ENCODE measurements at regions not wholly inside any gene's neighbourhood (a gene's known extent, or its start where the extent isn't known, plus 50 kb on each side); places are given as distances from the start of the nearest gene placed in this dataset.

GRCh38 chr7:88449410-88449809, 142.7 kb upstream of the STEAP4 start:
- ATAC-seq: no peak
- Mint-ChIP-seq H3K4me3 (no peak overlapping the region), H3K9me3 (peaks cover 0 to 6% of the 10 kb centered on the region in 2 donors), H3K27ac (no peak overlapping the region), H3K27me3 (peaks cover 6% of the 10 kb centered on the region), H3K4me1 (no peaks in the 10 kb centered on the region)
- no peak for DNase-seq

- no peak for DNase-seq
These were observed 135.7 kb upstream of the STEAP4 start for GRCh38 chr7:88442413-88442812.

GRCh38 chr7:88437132-88437531, 130.4 kb upstream of the STEAP4 start:
- ATAC-seq (peak; percentile 83), DNase-seq (no peak)
- Mint-ChIP-seq H3K27me3 (no peaks in the 10 kb centered on the region), H3K4me3 (no peak overlapping the region), H3K9me3 (no peaks in the 10 kb centered on the region), H3K4me1 (no peaks in the 10 kb centered on the region), H3K27ac (no peak overlapping the region)

More at GRCh38 chr7:88442413-88442812, 135.7 kb upstream of the STEAP4 start:
- Mint-ChIP-seq H3K27ac (no peak overlapping the region), H3K9me3 (no peaks in the 10 kb centered on the region), H3K4me3 (no peak overlapping the region), H3K27me3 (no peaks in the 10 kb centered on the region), H3K4me1 (no peaks in the 10 kb centered on the region)
- ATAC-seq: no peak

- H3K4me3 Mint-ChIP-seq: no peak overlapping the region
- no peaks in the 10 kb centered on the region for H3K27me3 Mint-ChIP-seq
- H3K9me3 Mint-ChIP-seq: no peaks in the 10 kb centered on the region
- H3K27ac Mint-ChIP-seq: no peak overlapping the region
- no peak for DNase-seq
- ATAC-seq: no peak
- H3K4me1 Mint-ChIP-seq: no peaks in the 10 kb centered on the region
These were observed 125.6 kb upstream of the STEAP4 start for GRCh38 chr7:88432301-88432700.

DNA sequence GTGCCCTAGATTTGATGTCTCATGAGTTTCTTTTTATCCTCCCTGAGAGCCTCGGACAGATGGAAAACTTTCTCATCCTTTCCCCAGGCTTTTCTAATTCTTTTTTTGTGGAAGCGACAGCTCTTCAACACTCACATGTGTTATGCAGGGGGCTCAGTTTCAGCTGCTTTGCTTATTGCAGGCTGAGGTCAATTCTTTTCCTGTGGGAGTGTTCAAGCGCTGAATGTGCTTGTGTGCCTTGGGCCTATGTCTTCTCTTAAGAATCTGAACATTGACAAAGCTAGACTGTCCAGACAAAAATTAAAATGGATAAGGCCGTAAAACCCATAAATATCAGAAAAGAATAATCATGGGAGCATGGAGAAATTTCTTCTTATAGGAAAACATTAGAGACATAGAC, 125.2 kb upstream of the STEAP4 start:
- no peak for ATAC-seq
- H3K9me3 Mint-ChIP-seq: no peaks in the 10 kb centered on the region
- no peak overlapping the region for H3K27ac Mint-ChIP-seq
- H3K27me3 Mint-ChIP-seq: no peaks in the 10 kb centered on the region
- H3K4me1 Mint-ChIP-seq: no peaks in the 10 kb centered on the region
- DNase-seq: no peak
- no peak overlapping the region for H3K4me3 Mint-ChIP-seq

DNA sequence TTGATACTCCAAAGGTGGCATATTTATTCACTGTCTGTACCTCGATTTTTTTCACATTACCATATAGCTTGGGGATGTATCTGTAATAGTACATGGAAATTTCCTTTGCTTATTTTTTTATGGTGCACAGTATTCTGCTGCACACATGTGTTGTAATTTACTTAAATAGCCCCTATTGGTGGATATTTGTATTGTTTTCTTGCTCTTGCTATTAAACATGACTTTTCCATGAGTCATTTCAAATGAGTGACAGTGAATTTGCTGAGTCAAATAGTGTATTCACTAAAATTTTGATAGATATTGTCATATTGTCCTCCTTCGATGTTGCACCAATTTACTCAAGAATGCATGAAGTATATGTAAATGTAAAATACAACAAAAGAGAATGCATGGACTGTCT, 122.7 kb upstream of the STEAP4 start:
- no peak for ATAC-seq
- no peaks in the 10 kb centered on the region for H3K9me3 Mint-ChIP-seq
- H3K27me3 Mint-ChIP-seq: no peaks in the 10 kb centered on the region
- H3K4me1 Mint-ChIP-seq: no peaks in the 10 kb centered on the region
- H3K27ac Mint-ChIP-seq: no peak overlapping the region
- no peak overlapping the region for H3K4me3 Mint-ChIP-seq
- DNase-seq: no peak

DNA sequence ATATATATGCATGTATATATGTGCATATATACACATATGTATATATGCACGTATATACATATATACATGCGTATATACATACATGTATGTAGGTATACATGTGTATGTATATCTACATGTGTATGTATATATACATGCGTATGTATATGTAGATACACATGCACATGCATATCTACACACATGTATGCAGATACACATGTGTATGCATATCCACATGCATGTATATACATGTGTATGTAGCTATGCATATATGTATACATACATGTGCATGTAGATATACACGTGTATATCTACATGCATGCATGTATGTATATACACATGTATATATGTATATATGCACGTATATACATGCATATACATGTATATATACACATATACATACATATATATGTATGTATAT, 95.8 kb upstream of the STEAP4 start:
- Mint-ChIP-seq H3K9me3 (no peaks in the 10 kb centered on the region), H3K4me3 (no peak overlapping the region), H3K27me3 (no peaks in the 10 kb centered on the region), H3K27ac (no peak overlapping the region), H3K4me1 (peaks cover 4% of the 10 kb centered on the region)
- DNase-seq: no peak
- ATAC-seq: no peak

DNA sequence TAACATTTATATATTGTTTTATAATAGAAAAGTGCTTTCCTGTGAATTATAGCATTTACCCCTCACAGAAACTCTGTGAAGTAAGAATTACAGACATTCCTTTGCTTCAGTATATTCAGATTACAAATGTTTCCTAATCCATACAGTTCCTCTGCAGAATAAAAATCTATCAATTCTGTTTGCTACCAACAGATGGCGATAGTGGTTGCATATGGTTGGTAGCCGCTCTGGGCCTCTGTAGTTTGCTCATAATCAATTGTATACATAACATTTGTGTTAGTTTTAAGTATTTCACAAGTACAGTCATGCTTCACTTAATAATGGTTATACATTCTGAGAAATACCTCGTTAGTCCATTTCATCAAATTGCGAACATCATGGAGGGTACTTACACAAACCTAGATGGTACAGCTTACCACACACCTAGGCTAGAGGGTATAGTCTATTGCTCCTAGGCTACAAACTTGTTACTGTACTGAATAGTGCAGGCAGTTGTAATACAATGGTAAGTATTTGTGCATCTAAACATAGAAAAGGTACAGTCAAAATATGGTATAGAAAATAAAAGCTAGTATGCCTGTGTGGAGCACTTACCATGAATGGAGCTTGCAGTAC, 94.4 kb upstream of the STEAP4 start:
- Mint-ChIP-seq H3K4me1 (peaks cover 18% of the 10 kb centered on the region), H3K27me3 (no peaks in the 10 kb centered on the region), H3K4me3 (no peak overlapping the region), H3K9me3 (no peaks in the 10 kb centered on the region), H3K27ac (no peak overlapping the region)
- ATAC-seq (peak; percentile 11), DNase-seq (no peak)

- no peaks in the 10 kb centered on the region for H3K9me3 Mint-ChIP-seq
- H3K27ac Mint-ChIP-seq: no peak overlapping the region
- DNase-seq (no peak), ATAC-seq (no peak)
- H3K4me3 Mint-ChIP-seq: no peak overlapping the region
- peaks cover 23% of the 10 kb centered on the region for H3K4me1 Mint-ChIP-seq
- H3K27me3 Mint-ChIP-seq: no peaks in the 10 kb centered on the region
These were observed 93.1 kb upstream of the STEAP4 start for GRCh38 chr7:88399696-88400240.

GRCh38 chr7:88399036-88399435, 92.3 kb upstream of the STEAP4 start:
- no peaks in the 10 kb centered on the region for H3K9me3 Mint-ChIP-seq
- no peak overlapping the region for H3K4me3 Mint-ChIP-seq
- H3K4me1 Mint-ChIP-seq: peaks cover 23% of the 10 kb centered on the region
- DNase-seq (no peak), ATAC-seq (no peak)
- peak overlapping the region in 1 of 2 donors; percentile 3 for H3K27ac Mint-ChIP-seq
- no peaks in the 10 kb centered on the region for H3K27me3 Mint-ChIP-seq

DNA sequence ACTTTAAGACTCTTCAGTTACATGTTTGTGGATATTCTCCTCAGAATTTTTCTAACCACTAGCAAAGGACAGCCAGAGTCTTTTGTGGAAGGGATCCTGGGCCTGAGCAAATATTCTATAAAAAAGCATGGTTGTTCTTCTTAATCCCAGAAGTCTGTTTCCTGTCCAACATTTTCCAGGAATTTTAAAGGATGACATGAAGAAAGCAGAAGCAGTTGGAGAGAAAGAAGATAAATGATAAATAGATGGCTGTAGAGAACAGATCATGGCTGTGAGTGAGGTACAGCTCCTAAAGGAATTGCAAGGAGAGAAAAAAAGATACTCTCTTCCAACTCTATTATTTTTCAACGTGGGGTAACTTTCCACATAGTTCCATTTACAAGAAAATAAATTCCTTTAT, 91.8 kb upstream of the STEAP4 start:
- Mint-ChIP-seq H3K4me3 (no peak overlapping the region), H3K4me1 (peaks cover 23% of the 10 kb centered on the region), H3K9me3 (no peaks in the 10 kb centered on the region), H3K27me3 (no peaks in the 10 kb centered on the region), H3K27ac (no peak overlapping the region)
- no peak for ATAC-seq
- no peak for DNase-seq

GRCh38 chr7:88396948-88397322, 90.2 kb upstream of the STEAP4 start:
- ATAC-seq (peak; percentile 82), DNase-seq (no peak)
- Mint-ChIP-seq H3K27ac (peak overlapping the region; percentile 13 to 54), H3K27me3 (peaks cover 12% of the 10 kb centered on the region), H3K4me1 (peaks cover 23% of the 10 kb centered on the region), H3K9me3 (no peaks in the 10 kb centered on the region), H3K4me3 (peak overlapping the region in 1 of 2 donors; percentile 51)

DNA sequence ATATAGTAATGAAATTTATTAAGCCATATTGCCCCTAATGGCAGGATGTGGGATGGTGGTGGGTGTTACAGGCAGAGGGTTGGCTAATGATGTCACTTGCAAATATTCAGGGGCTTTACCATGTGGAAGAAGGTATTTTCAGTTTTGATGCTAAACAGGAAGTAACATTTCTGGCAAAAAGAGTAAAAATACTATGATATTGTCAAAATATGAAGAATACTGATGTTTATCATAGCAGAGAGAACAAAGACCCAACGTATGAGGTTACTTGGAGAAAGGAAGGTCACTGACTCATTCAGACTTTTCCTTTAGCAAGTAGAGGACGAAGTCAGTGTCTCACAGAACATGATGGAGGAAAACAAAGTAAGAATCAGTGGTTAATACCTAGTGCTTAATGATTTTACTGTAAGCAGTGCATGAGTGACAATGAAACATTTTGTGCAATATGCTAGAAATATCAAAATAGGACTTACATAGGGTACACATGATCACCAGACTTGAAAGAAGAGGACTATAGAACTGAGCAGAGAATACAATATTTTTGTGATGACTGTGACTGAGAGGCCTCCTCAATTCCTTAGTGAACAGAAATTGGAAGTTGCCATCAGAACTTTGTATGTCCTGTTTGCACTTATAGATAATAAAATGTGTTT, 89.7 kb upstream of the STEAP4 start:
- H3K27ac Mint-ChIP-seq: peak overlapping the region; percentile 64 to 79
- DNase-seq: no peak
- H3K4me3 Mint-ChIP-seq: peak overlapping the region in 1 of 2 donors; percentile 61

DNA sequence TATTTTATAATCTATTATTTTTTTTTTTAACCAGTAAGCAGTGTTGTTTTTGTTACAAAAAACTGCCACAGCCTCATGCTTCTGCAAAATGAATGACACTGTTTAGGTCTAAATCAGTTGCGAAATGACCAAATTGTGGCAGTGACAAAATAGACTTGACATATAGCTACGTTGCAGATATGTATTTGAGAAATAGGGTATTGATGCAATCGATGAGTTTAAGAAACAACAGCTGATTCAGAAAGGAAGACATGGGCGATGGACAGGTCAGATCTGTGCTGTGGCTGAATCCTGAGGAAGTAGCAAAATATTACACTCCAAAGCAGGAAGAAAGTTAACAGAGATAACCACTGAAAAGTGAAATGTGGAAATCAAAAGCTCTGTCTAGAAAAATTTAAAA, 89.0 kb upstream of the STEAP4 start:
- H3K4me3 Mint-ChIP-seq: no peak overlapping the region
- no peak for ATAC-seq
- no peaks in the 10 kb centered on the region for H3K9me3 Mint-ChIP-seq
- peaks cover 14% of the 10 kb centered on the region for H3K27me3 Mint-ChIP-seq
- H3K4me1 Mint-ChIP-seq: peaks cover 23% of the 10 kb centered on the region
- H3K27ac Mint-ChIP-seq: no peak overlapping the region
- DNase-seq: no peak

More for the DNA sequence above, 89.7 kb upstream of the STEAP4 start:
- H3K27me3 Mint-ChIP-seq: peaks cover 14% of the 10 kb centered on the region
- no peaks in the 10 kb centered on the region for H3K9me3 Mint-ChIP-seq
- H3K4me1 Mint-ChIP-seq: peaks cover 23% of the 10 kb centered on the region
- peak; percentile 57 for ATAC-seq

DNA sequence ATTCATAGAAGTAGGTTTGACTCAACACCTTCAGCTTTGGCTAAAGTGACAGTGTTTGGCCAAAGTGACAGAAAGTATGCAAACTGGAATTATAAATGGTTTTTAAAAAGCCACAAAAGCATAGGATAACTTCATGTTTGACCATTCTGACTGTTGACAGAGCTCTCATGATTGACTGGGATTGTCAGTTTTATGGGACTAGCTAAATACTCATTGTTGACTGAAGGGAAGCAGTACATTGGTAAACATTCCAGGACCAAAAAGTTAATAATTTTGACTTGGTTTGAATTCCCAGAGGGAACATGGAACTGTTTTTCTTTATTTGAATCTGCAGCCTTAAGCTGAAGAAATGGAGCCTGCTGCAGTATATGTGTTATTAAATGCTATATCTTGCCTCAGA, 84.6 kb upstream of the STEAP4 start:
- peaks cover 41% of the 10 kb centered on the region for H3K27me3 Mint-ChIP-seq
- no peak for ATAC-seq
- H3K4me3 Mint-ChIP-seq: no peak overlapping the region
- DNase-seq: no peak
- H3K9me3 Mint-ChIP-seq: no peaks in the 10 kb centered on the region
- peaks cover 17% of the 10 kb centered on the region for H3K4me1 Mint-ChIP-seq
- H3K27ac Mint-ChIP-seq: no peak overlapping the region

- Mint-ChIP-seq H3K9me3 (no peaks in the 10 kb centered on the region), H3K27ac (peak overlapping the region in 1 of 2 donors; percentile 29), H3K4me3 (no peak overlapping the region), H3K27me3 (peaks cover 43% of the 10 kb centered on the region), H3K4me1 (peaks cover 10% of the 10 kb centered on the region)
- DNase-seq (no peak), ATAC-seq (no peak)
These were observed 80.7 kb upstream of the STEAP4 start for GRCh38 chr7:88387368-88387767.
